Activated T-cell treated with anti-CD3 and anti-CD28 coated beads, Interleukin-2, amount 50 U/mL, for 72 hours (primary cell): ENCODE measurements at regions not wholly inside any gene's neighbourhood (a gene's known extent, or its start where the extent isn't known, plus 50 kb on each side); places are given as distances from the start of the nearest gene placed in this dataset.
"Not testable (repeated sequence)": the region's sequence is repeated elsewhere in the genome, so short reads cannot be mapped to it uniquely, and the experiment has no call there.

Source experiments
- ATAC-seq, 2 donors: fragments of 150-1000 bp; cut with Tn5 transposase; replicated peaks in 1 of 2; 2 replicates each; pipeline ENCODE4 v1.10.0; 2021; ENCODE audit warnings: moderate library complexity in 2 of 2, mild to moderate bottlenecking in 1 of 2
- DNase-seq, 2 donors: peaks; one replicate each; pipeline ENCODE4 v3.0.0; 2021 to 2022; ENCODE audit warnings: mixed read lengths in 1 of 2
- H3K27ac Mint-ChIP-seq: one replicate; pipeline ENCODE4 v1.8.0; 2022; ENCODE audit warnings: mild to moderate bottlenecking, moderate library complexity, mixed read lengths
- H3K27me3 Mint-ChIP-seq: one replicate; pipeline ENCODE4 v1.8.0; 2022; ENCODE audit warnings: low read depth, mixed read lengths
- H3K36me3 Mint-ChIP-seq, 2 donors: one replicate each; pipeline ENCODE4 v1.8.0; 2022; ENCODE audit warnings: mixed read lengths in 2 of 2, mild to moderate bottlenecking in 1 of 2; ENCODE audit not compliant: insufficient read depth in 2 of 2
- H3K4me1 Mint-ChIP-seq: one replicate; pipeline ENCODE4 v1.8.0; 2022; ENCODE audit warnings: low read depth, mixed read lengths
- H3K4me3 Mint-ChIP-seq, 2 donors: one replicate each; pipeline ENCODE4 v1.8.0; 2022; ENCODE audit warnings: mild to moderate bottlenecking in 2 of 2, mixed read lengths in 2 of 2, moderate library complexity in 2 of 2
- H3K9me3 Mint-ChIP-seq, 2 donors: one replicate each; pipeline ENCODE4 v1.8.0; 2022; ENCODE audit warnings: mixed read lengths in 2 of 2

GRCh38 chr5:58002323-58002722, 457.6 kb downstream of the PLK2 start:
- Mint-ChIP-seq H3K36me3 (no peaks in the 10 kb centered on the region), H3K9me3 (peaks cover 1 to 3% of the 10 kb centered on the region in 2 donors), H3K27ac (no peak overlapping the region), H3K4me3 (no peak overlapping the region), H3K4me1 (no peaks in the 10 kb centered on the region), H3K27me3 (no peaks in the 10 kb centered on the region)
- ATAC-seq, result no peak
- DNase-seq, result no peak

DNA sequence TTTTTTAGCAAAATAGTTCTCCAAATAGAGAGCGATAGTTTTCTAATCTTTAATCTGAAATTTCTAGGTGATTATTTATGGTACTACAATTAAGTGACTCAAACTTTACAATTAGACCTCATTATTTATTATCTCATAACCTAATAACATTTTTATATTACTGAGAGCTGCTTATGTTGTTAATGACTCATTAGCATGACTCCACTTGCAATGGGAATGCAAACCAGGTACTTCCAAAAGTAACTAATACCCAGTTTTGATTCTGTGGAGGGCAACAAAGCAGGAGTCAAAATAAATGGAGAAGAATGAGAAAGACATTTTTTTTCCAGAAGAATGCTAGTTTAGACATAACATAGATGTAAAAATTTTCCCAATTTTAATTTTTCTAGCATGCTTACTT, 466.0 kb downstream of the PLK2 start:
- Mint-ChIP-seq H3K27me3 (no peaks in the 10 kb centered on the region), H3K4me3 (no peak overlapping the region), H3K27ac (no peak overlapping the region), H3K36me3 (no peaks in the 10 kb centered on the region), H3K9me3 (peaks cover 1 to 3% of the 10 kb centered on the region in 2 donors), H3K4me1 (no peaks in the 10 kb centered on the region)
- ATAC-seq (no peak), DNase-seq (no peak)

DNA sequence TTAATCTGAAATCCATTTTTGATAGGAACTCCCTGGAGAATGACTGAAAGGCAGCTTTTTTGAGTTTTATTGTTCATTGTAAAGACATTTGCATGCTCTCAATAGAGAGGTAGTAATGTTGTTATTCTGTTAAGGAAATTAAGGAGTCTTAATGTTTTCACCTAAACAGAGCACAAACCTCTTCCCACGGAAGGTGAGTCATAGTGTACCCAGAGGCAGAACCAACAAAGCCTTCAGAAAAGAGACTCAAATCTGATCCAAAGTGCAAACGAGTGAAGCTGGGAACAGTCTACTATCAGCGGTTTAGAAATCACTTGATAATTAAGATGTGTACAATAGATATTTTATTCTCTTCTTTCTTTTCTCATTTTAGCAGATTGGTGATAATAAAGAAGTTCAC, 470.5 kb downstream of the PLK2 start:
- H3K4me1 Mint-ChIP-seq, result no peaks in the 10 kb centered on the region
- H3K36me3 Mint-ChIP-seq, result no peaks in the 10 kb centered on the region
- ATAC-seq (no peak), DNase-seq (no peak)
- H3K9me3 Mint-ChIP-seq, result no peaks in the 10 kb centered on the region
- no peaks in the 10 kb centered on the region for H3K27me3 Mint-ChIP-seq
- H3K4me3 Mint-ChIP-seq, result no peak overlapping the region
- H3K27ac Mint-ChIP-seq, result no peak overlapping the region

DNA sequence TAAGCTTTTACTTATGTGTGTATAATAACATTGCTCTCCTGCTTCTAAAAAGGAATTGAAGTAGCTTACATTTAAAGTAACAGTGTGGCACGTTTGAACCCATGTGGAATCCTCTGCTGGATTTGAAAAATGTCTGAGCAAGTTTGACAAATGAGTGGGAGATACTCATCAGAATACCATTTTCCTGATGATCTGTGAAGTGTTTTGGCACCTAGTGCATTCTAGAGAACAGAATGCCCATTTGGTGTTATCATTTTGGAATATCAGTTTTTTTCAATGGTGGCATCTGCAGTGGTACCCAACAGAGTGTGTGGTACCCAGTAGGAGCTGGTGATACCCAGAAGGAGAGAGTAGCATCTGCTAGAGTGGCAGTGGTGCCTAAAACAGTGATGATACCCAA, 471.1 kb downstream of the PLK2 start:
- no peaks in the 10 kb centered on the region for H3K9me3 Mint-ChIP-seq
- ATAC-seq (no peak), DNase-seq (no peak)
- H3K36me3 Mint-ChIP-seq, result no peaks in the 10 kb centered on the region
- no peak overlapping the region for H3K27ac Mint-ChIP-seq
- no peaks in the 10 kb centered on the region for H3K4me1 Mint-ChIP-seq
- H3K4me3 Mint-ChIP-seq, result no peak overlapping the region
- no peaks in the 10 kb centered on the region for H3K27me3 Mint-ChIP-seq

DNA sequence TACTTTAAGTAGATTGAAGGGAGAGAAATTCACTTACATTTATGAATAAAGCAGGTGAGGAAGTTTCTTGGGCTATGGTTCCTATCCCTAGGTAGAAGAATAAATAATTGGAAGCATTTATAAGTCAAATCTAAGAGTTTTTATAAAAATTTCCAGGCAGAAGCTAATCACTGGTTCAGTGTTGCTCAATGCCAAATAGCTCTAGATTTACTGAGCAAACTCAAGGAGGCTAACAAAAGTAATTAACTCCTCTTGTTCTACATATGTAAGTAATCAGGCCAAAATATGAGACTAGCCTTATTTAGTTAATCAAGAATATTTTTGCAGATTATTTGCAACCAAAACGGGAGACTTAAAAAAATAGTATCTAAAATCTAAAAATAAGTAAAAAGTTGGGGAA, 472.3 kb downstream of the PLK2 start:
- DNase-seq (no peak), ATAC-seq (no peak)
- Mint-ChIP-seq H3K36me3 (no peaks in the 10 kb centered on the region), H3K27ac (no peak overlapping the region), H3K9me3 (no peaks in the 10 kb centered on the region), H3K27me3 (no peaks in the 10 kb centered on the region), H3K4me1 (no peaks in the 10 kb centered on the region), H3K4me3 (no peak overlapping the region)

DNA sequence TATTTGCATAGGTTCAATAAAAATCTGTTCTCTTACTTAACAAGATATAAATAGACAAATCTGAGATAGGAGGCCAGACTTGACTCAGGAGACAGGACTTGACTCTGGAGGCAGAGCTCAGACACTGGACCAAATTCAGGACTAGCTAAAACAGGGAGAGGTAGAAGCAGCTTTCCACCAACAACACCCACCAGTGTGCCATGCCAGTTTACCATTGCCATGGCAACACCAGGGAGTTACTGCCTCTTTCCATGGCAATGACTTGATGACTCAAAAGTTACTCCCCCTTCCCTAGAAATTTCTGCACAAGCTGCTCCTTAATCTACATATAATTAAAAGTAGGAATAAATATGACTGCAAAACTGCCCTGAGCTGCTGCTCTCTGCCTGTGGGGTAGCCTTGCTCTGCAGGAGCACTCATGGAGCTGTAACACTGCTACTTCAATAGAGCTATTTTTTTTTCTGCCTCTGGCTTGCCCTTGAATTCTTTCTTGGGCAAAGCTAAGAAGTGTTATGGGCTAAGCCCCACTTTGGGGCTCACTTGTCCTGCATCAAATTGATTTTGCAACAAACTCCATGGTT, 473.0 kb downstream of the PLK2 start:
- H3K4me1 Mint-ChIP-seq, result no peaks in the 10 kb centered on the region
- no peaks in the 10 kb centered on the region for H3K9me3 Mint-ChIP-seq
- ATAC-seq (no peak), DNase-seq (no peak)
- no peaks in the 10 kb centered on the region for H3K27me3 Mint-ChIP-seq
- H3K36me3 Mint-ChIP-seq, result no peaks in the 10 kb centered on the region
- H3K4me3 Mint-ChIP-seq, result no peak overlapping the region
- no peak overlapping the region for H3K27ac Mint-ChIP-seq

GRCh38 chr5:57983426-57983825, 476.5 kb downstream of the PLK2 start:
- H3K27me3 Mint-ChIP-seq, result no peaks in the 10 kb centered on the region
- no peak overlapping the region for H3K4me3 Mint-ChIP-seq
- no peak overlapping the region for H3K27ac Mint-ChIP-seq
- ATAC-seq, result no peak
- no peak for DNase-seq
- H3K9me3 Mint-ChIP-seq, result no peaks in the 10 kb centered on the region
- no peaks in the 10 kb centered on the region for H3K36me3 Mint-ChIP-seq
- H3K4me1 Mint-ChIP-seq, result no peaks in the 10 kb centered on the region

GRCh38 chr5:57979671-57980070, 480.2 kb downstream of the PLK2 start:
- Mint-ChIP-seq H3K27me3 (no peaks in the 10 kb centered on the region), H3K4me3 (no peak overlapping the region), H3K9me3 (no peaks in the 10 kb centered on the region), H3K36me3 (no peaks in the 10 kb centered on the region), H3K4me1 (no peaks in the 10 kb centered on the region), H3K27ac (no peak overlapping the region)
- DNase-seq (no peak), ATAC-seq (no peak)

GRCh38 chr5:57976506-57976905, 483.4 kb downstream of the PLK2 start:
- no peaks in the 10 kb centered on the region for H3K36me3 Mint-ChIP-seq
- H3K4me1 Mint-ChIP-seq, result no peaks in the 10 kb centered on the region
- no peak overlapping the region for H3K27ac Mint-ChIP-seq
- no peak overlapping the region for H3K4me3 Mint-ChIP-seq
- H3K27me3 Mint-ChIP-seq, result no peaks in the 10 kb centered on the region
- ATAC-seq, result no peak
- no peak for DNase-seq
- H3K9me3 Mint-ChIP-seq, result peaks cover 0 to under 1% of the 10 kb centered on the region in 2 donors

DNA sequence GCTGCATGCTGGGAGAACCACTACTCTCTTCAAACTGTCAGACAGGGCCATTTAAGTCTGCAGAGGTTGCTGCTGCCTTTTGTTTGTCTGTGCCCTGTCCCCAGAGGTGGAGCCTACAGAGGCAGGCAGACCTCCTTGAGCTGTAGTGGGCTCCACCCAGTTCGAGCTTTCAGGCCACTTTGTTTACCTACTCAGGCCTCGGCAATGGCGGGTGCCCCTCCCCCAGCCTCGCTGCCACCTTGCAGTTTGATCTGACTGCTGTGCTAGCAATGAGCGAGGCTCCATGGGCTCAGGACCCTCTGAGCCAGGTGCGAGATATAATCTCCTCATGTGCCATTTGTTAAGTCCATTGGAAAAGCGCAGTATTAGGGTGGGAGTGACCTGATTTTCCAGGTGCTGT, 487.8 kb downstream of the PLK2 start:
- H3K36me3 Mint-ChIP-seq, DNase-seq, ATAC-seq, H3K27ac Mint-ChIP-seq, H3K4me1 Mint-ChIP-seq, H3K9me3 Mint-ChIP-seq, H3K4me3 Mint-ChIP-seq, H3K27me3 Mint-ChIP-seq: not testable (repeated sequence)

DNA sequence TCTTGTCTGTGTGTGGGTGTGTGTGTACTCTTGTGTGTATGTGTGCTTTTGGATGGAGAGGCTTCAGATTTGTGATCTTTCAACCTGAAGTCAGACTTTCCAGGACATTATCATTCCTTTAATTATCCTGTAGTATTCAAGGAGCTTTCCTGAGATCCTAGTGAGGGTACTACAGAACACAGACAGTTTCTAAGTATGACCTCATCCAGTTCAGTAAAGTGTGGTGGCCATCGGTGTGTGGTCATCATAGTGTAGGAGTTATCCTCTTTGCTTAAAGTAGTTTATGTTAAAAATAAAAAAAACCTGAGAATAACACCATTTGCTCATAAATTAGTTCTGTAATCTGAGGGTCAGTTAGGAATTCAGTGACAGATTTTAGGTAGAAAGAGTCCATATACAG, 478.0 kb upstream of the ACTBL2 start:
- no peak for DNase-seq
- peaks cover 3 to 4% of the 10 kb centered on the region in 2 donors for H3K36me3 Mint-ChIP-seq
- peaks cover 4 to 9% of the 10 kb centered on the region in 2 donors for H3K9me3 Mint-ChIP-seq
- ATAC-seq, result no peak
- no peaks in the 10 kb centered on the region for H3K27me3 Mint-ChIP-seq
- H3K4me3 Mint-ChIP-seq, result no peak overlapping the region
- H3K4me1 Mint-ChIP-seq, result no peaks in the 10 kb centered on the region
- H3K27ac Mint-ChIP-seq, result no peak overlapping the region

DNA sequence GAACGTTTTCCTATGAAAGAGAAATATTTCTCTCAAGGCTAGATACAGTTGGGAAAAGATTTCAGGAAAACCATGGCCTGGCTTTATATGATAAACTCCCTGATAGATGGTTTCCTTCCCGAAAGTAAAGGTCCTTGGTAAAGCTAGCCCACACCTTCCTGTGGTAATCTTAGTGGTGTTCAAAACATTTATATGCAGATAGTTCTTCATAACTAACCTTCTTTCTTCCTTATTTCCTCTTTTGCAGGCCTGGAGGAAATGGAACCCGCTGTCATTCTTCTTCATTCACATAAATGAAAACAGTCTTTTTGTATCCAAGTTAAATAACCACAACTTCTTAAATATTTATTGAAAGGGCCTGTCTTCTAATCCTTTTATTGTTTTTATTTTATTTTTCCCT, 474.0 kb upstream of the ACTBL2 start:
- Mint-ChIP-seq H3K4me3 (no peak overlapping the region), H3K27ac (no peak overlapping the region), H3K36me3 (no peaks in the 10 kb centered on the region), H3K4me1 (no peaks in the 10 kb centered on the region), H3K9me3 (peaks cover 0 to 1% of the 10 kb centered on the region in 2 donors), H3K27me3 (no peaks in the 10 kb centered on the region)
- DNase-seq, result no peak
- ATAC-seq, result no peak

- no peaks in the 10 kb centered on the region for H3K36me3 Mint-ChIP-seq
- H3K27ac Mint-ChIP-seq, result no peak overlapping the region
- no peak for DNase-seq
- no peaks in the 10 kb centered on the region for H3K27me3 Mint-ChIP-seq
- no peak for ATAC-seq
- no peak overlapping the region for H3K4me3 Mint-ChIP-seq
- no peaks in the 10 kb centered on the region for H3K4me1 Mint-ChIP-seq
- H3K9me3 Mint-ChIP-seq, result no peaks in the 10 kb centered on the region
These were observed 472.9 kb upstream of the ACTBL2 start for GRCh38 chr5:57955511-57955910.

- DNase-seq (no peak), ATAC-seq (no peak)
- Mint-ChIP-seq H3K4me3 (no peak overlapping the region), H3K4me1 (no peaks in the 10 kb centered on the region), H3K27me3 (peaks cover 6% of the 10 kb centered on the region), H3K36me3 (no peaks in the 10 kb centered on the region), H3K27ac (no peak overlapping the region), H3K9me3 (peaks cover 0 to 2% of the 10 kb centered on the region in 2 donors)
These were observed 471.2 kb upstream of the ACTBL2 start for GRCh38 chr5:57953792-57954191.
